ENCODE measurements at regions not wholly inside any gene's neighbourhood (a gene's known extent, or its start where the extent isn't known, plus 50 kb on each side); places are given as distances from the start of the nearest gene placed in this dataset.
A peak's percentile ranks its signal among the peaks of the same experiment; 100 is the strongest.

- FAIRE-seq (no peak), DNase-seq (ENCODE audit: insufficient read length) (no peak)
- no peak for TF ChIP-seq POLR2AphosphoS5 (IDR thresholded peaks at IDR 0.05; ENCODE audit: low read depth, low read length)
These were observed 61.2 kb upstream of the KCNMB2 start for GRCh38 chr3:178475062-178475461.

GRCh38 chr3:178476886-178477285, 59.4 kb upstream of the KCNMB2 start:
- DNase-seq (ENCODE audit: insufficient read length) (no peak), FAIRE-seq (peak; percentile 17)
- TF ChIP-seq TAF1 (IDR thresholded peaks at IDR 0.05; ENCODE audit: borderline replicate concordance, low read depth, low read length) (no peak), POLR2AphosphoS5 (IDR thresholded peaks at IDR 0.05; ENCODE audit: low read depth, low read length) (no peak), POLR2A (IDR thresholded peaks at IDR 0.05; ENCODE audit: low read depth, low read length) (no peak)

DNA sequence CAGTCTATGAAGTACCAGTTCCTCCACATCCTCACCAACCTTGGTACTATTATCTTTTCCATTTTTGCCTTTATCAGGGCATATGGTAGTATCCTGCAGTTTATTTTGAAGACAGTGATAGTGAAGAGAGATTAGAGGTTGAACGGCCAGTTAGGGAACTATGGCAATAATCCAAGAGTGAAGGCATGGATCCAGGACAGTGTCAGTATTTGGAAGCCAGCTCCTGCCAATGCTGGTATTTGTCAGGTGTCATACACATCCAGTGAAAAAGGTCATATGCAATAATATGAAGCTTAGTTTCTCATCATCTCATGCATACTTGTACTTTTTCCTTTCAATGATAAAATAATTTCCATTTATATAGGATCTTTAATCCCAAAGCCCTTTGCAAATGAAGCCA, 56.8 kb upstream of the KCNMB2 start:
- DNase-seq (ENCODE audit: insufficient read length) (no peak), FAIRE-seq (peak; percentile 40)
- TF ChIP-seq POLR2A (IDR thresholded peaks at IDR 0.05; ENCODE audit: low read depth, low read length) (no peak), POLR2AphosphoS5 (IDR thresholded peaks at IDR 0.05; ENCODE audit: low read depth, low read length) (no peak), TAF1 (IDR thresholded peaks at IDR 0.05; ENCODE audit: borderline replicate concordance, low read depth, low read length) (no peak)

DNA sequence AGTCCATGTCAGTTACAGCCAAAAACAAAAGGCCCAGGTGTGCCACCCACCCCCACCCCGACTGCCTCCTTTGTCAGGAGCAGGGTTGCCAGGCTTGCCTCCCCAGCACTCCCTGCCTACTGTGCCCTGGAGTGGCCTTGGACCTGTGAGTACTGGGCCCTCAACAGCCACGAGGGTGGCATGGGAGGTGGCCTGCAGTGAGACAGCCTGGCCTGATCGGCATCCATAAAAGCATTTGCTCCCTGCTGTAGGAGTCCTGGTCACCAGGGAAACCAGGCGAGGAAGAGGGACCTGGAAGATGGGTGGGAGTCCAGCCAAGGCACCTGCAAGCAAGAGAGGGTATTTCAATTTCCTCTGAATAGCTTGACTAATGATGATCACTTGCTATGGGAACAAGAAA, 56.4 kb upstream of the KCNMB2 start:
- no peak for DNase-seq (ENCODE audit: insufficient read length)
- no peak for TF ChIP-seq POLR2AphosphoS5 (IDR thresholded peaks at IDR 0.05; ENCODE audit: low read depth, low read length)
- FAIRE-seq = peak; percentile 21

DNA sequence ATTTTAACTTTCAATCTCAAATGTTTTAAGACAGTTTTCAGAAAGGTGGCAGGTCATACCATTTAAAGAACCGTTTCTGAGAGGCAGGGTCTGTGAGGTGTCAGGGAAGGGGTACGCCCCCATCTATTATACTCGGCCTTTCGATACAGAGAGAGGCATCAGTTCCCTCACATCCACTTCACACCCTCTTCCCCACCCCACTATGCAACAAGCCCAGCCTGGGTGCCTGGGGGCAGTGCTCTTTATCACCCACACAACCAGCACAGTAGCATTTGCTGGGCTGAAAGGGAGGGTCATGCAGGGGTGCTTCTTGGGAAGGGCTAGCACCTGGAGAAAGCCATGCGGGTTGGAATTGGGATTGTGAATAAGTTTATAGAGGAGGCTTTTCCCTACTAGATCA, 56.0 kb upstream of the KCNMB2 start:
- no peak for DNase-seq (ENCODE audit: insufficient read length)
- TF ChIP-seq TAF1 (IDR thresholded peaks at IDR 0.05; ENCODE audit: borderline replicate concordance, low read depth, low read length) (no peak), POLR2AphosphoS5 (IDR thresholded peaks at IDR 0.05; ENCODE audit: low read depth, low read length) (no peak), POLR2A (IDR thresholded peaks at IDR 0.05; ENCODE audit: low read depth, low read length) (no peak)
- no peak for FAIRE-seq

GRCh38 chr3:178480795-178481194, 55.4 kb upstream of the KCNMB2 start:
- peak; percentile 39 for DNase-seq (ENCODE audit: insufficient read length)
- FAIRE-seq = peak; percentile 99
- TF ChIP-seq POLR2A (IDR thresholded peaks at IDR 0.05; ENCODE audit: low read depth, low read length) (no peak), TAF1 (IDR thresholded peaks at IDR 0.05; ENCODE audit: borderline replicate concordance, low read depth, low read length) (no peak), POLR2AphosphoS5 (IDR thresholded peaks at IDR 0.05; ENCODE audit: low read depth, low read length) (no peak)

GRCh38 chr3:178482981-178483380, 53.3 kb upstream of the KCNMB2 start:
- no peak for DNase-seq (ENCODE audit: insufficient read length)
- TF ChIP-seq POLR2AphosphoS5 (IDR thresholded peaks at IDR 0.05; ENCODE audit: low read depth, low read length) = no peak
- TF ChIP-seq TAF1 (IDR thresholded peaks at IDR 0.05; ENCODE audit: borderline replicate concordance, low read depth, low read length) = no peak
- no peak for TF ChIP-seq POLR2A (IDR thresholded peaks at IDR 0.05; ENCODE audit: low read depth, low read length)
- FAIRE-seq = no peak

DNA sequence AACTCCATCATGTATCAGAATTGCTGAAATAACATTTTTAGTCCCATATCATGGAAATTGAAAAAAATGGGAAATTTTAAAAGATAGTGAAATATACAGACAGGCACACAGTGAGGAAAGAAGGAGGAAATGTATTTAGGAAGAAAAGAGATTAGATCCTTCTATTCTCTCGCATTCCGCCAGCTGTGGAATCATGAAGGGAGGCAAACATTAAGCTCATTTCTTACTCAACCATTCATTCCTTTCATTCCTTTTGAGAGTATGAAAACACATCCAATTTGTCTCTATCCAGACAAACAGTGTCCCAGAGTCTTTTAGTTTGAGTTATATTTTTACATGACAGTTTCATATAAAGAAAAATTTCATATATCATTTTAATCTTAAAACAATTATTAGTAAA, 52.5 kb upstream of the KCNMB2 start:
- TF ChIP-seq POLR2A (IDR thresholded peaks at IDR 0.05; ENCODE audit: low read depth, low read length) = no peak
- no peak for TF ChIP-seq TAF1 (IDR thresholded peaks at IDR 0.05; ENCODE audit: borderline replicate concordance, low read depth, low read length)
- no peak for TF ChIP-seq POLR2AphosphoS5 (IDR thresholded peaks at IDR 0.05; ENCODE audit: low read depth, low read length)
- DNase-seq (ENCODE audit: insufficient read length) (no peak), FAIRE-seq (no peak)

GRCh38 chr3:178485756-178486155, 50.5 kb upstream of the KCNMB2 start:
- TF ChIP-seq POLR2AphosphoS5 (IDR thresholded peaks at IDR 0.05; ENCODE audit: low read depth, low read length) = no peak
- TF ChIP-seq POLR2A (IDR thresholded peaks at IDR 0.05; ENCODE audit: low read depth, low read length) = no peak
- TF ChIP-seq TAF1 (IDR thresholded peaks at IDR 0.05; ENCODE audit: borderline replicate concordance, low read depth, low read length) = no peak
- DNase-seq (ENCODE audit: insufficient read length) = no peak
- FAIRE-seq = no peak
